ENCODE measurements at regions not wholly inside any gene's neighbourhood (a gene's known extent, or its start where the extent isn't known, plus 50 kb on each side); places are given as distances from the start of the nearest gene placed in this dataset.

- TF ChIP-seq SPI1 (IDR thresholded peaks at IDR 0.05; ENCODE audit: low read depth, low read length), result no peak
- TF ChIP-seq POLR2A (IDR thresholded peaks at IDR 0.05; ENCODE audit: low read depth, low read length), result no peak
- TF ChIP-seq POLR2AphosphoS5 (IDR thresholded peaks at IDR 0.05; ENCODE audit: low read depth, low read length), result no peak
- no peak for TF ChIP-seq TAF1 (IDR thresholded peaks at IDR 0.05; ENCODE audit: low read depth, low read length)
- no peak for TF ChIP-seq POU2F2 (IDR thresholded peaks at IDR 0.05; ENCODE audit: low read depth, low read length)
These were observed 302.9 kb upstream of the SFSWAP start for GRCh38 chr12:131408036-131408365.

Data from GM12891 (cell line).